ENCODE measurements at regions not wholly inside any gene's neighbourhood (a gene's known extent, or its start where the extent isn't known, plus 50 kb on each side); places are given as distances from the start of the nearest gene placed in this dataset.

- 20% methylated on average over 13 of the region's 13 CpGs for WGBS (ENCODE audit: low lambda C conversion rate)
- no peak overlapping the region for H3K27ac ChIP-seq (ENCODE audit: extremely low read length, insufficient read depth, low read length)
- intact Hi-C loops (cut with micrococcal nuclease; ENCODE audit: unreplicated experiment) (no loop called here), in situ Hi-C loops (cut with HindIII; ENCODE audit: extremely low pct_ligation_motif_present, low pct_unique_long_range_greater_than_20kb) (no loop called here)
- H2AFZ ChIP-seq (ENCODE audit: low read length) = no peak overlapping the region
- ATAC-seq (peak; percentile 98), FAIRE-seq (peak; percentile 66), DNase-seq (ENCODE audit: low spot score) (peak; percentile 37)
- H3K4me3 ChIP-seq (replicated peaks in 1 of 3; ENCODE audit: insufficient read depth in 1 of 3, low read depth in 2 of 3, low read length in 3 of 3) = no peak overlapping the region
- POLR2A ChIA-PET = no interaction called here
- no peak overlapping the region for H3K4me2 ChIP-seq (ENCODE audit: low read depth, low read length)
- BruUV-seq (replicated peaks) = no TSS peak
- H3K9me3 ChIP-seq (ENCODE audit: low read length) = no peaks in the 10 kb centered on the region
- H4K20me1 ChIP-seq (ENCODE audit: insufficient read depth, low read length) = no peaks in the 10 kb centered on the region
- no peak overlapping the region for H3K9ac ChIP-seq (ENCODE audit: insufficient read depth, low read depth, low read length)
- H3K4me1 ChIP-seq (ENCODE audit: insufficient read depth, low read length) = 0 out of 2 replicates have a peak, but pooled peaks cover 8% of the 10 kb centered on the region
- H3K27me3 ChIP-seq (ENCODE audit: control insufficient read depth in 1 of 2, insufficient read depth in 2 of 2, low read length in 2 of 2) = no peaks in the 10 kb centered on the region
- CTCF ChIA-PET (ENCODE audit: low intra/inter-chr PET ratio, low total read pairs) = no interaction called here
- no peaks in the 10 kb centered on the region for H3K36me3 ChIP-seq (replicated peaks in 1 of 2; ENCODE audit: control insufficient read depth in 1 of 2, insufficient read depth in 2 of 2, low read length in 2 of 2)
- H3K79me2 ChIP-seq (ENCODE audit: insufficient read depth, low read length) = no peaks in the 10 kb centered on the region
- TF ChIP-seq FOSL2 (CRISPR knock-in tag; IDR thresholded peaks at IDR 0.05) (peak; percentile 48), CEBPG (CRISPR knock-in tag; IDR thresholded peaks at IDR 0.05) (peak; percentile 28; the same call in 1 of the 2 replicates), ARNT2 (CRISPR knock-in tag; IDR thresholded peaks at IDR 0.05; ENCODE audit: low read depth) (no peak), LCORL (IDR thresholded peaks at IDR 0.05) (no peak), LCORL (CRISPR knock-in tag; IDR thresholded peaks at IDR 0.05) (no peak), RFXANK (CRISPR knock-in tag; IDR thresholded peaks at IDR 0.05) (no peak), ZNF251 (CRISPR knock-in tag; IDR thresholded peaks at IDR 0.05) (no peak), HNF4A (CRISPR knock-in tag; IDR thresholded peaks at IDR 0.05) (peak; percentile 50), SNAI1 (CRISPR knock-in tag; IDR thresholded peaks at IDR 0.05; ENCODE audit: borderline replicate concordance) (no peak), THRA (CRISPR knock-in tag; IDR thresholded peaks at IDR 0.05; ENCODE audit: borderline replicate concordance) (no peak), CSRNP1 (CRISPR knock-in tag; IDR thresholded peaks at IDR 0.05) (no peak)
- TF ChIP-seq, protein P1, sequence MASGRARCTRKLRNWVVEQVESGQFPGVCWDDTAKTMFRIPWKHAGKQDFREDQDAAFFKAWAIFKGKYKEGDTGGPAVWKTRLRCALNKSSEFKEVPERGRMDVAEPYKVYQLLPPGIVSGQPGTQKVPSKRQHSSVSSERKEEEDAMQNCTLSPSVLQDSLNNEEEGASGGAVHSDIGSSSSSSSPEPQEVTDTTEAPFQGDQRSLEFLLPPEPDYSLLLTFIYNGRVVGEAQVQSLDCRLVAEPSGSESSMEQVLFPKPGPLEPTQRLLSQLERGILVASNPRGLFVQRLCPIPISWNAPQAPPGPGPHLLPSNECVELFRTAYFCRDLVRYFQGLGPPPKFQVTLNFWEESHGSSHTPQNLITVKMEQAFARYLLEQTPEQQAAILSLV (CRISPR knock-in tag; IDR thresholded peaks at IDR 0.05; ENCODE audit: borderline replicate concordance) = no peak
- TF ChIP-seq, protein P2, sequence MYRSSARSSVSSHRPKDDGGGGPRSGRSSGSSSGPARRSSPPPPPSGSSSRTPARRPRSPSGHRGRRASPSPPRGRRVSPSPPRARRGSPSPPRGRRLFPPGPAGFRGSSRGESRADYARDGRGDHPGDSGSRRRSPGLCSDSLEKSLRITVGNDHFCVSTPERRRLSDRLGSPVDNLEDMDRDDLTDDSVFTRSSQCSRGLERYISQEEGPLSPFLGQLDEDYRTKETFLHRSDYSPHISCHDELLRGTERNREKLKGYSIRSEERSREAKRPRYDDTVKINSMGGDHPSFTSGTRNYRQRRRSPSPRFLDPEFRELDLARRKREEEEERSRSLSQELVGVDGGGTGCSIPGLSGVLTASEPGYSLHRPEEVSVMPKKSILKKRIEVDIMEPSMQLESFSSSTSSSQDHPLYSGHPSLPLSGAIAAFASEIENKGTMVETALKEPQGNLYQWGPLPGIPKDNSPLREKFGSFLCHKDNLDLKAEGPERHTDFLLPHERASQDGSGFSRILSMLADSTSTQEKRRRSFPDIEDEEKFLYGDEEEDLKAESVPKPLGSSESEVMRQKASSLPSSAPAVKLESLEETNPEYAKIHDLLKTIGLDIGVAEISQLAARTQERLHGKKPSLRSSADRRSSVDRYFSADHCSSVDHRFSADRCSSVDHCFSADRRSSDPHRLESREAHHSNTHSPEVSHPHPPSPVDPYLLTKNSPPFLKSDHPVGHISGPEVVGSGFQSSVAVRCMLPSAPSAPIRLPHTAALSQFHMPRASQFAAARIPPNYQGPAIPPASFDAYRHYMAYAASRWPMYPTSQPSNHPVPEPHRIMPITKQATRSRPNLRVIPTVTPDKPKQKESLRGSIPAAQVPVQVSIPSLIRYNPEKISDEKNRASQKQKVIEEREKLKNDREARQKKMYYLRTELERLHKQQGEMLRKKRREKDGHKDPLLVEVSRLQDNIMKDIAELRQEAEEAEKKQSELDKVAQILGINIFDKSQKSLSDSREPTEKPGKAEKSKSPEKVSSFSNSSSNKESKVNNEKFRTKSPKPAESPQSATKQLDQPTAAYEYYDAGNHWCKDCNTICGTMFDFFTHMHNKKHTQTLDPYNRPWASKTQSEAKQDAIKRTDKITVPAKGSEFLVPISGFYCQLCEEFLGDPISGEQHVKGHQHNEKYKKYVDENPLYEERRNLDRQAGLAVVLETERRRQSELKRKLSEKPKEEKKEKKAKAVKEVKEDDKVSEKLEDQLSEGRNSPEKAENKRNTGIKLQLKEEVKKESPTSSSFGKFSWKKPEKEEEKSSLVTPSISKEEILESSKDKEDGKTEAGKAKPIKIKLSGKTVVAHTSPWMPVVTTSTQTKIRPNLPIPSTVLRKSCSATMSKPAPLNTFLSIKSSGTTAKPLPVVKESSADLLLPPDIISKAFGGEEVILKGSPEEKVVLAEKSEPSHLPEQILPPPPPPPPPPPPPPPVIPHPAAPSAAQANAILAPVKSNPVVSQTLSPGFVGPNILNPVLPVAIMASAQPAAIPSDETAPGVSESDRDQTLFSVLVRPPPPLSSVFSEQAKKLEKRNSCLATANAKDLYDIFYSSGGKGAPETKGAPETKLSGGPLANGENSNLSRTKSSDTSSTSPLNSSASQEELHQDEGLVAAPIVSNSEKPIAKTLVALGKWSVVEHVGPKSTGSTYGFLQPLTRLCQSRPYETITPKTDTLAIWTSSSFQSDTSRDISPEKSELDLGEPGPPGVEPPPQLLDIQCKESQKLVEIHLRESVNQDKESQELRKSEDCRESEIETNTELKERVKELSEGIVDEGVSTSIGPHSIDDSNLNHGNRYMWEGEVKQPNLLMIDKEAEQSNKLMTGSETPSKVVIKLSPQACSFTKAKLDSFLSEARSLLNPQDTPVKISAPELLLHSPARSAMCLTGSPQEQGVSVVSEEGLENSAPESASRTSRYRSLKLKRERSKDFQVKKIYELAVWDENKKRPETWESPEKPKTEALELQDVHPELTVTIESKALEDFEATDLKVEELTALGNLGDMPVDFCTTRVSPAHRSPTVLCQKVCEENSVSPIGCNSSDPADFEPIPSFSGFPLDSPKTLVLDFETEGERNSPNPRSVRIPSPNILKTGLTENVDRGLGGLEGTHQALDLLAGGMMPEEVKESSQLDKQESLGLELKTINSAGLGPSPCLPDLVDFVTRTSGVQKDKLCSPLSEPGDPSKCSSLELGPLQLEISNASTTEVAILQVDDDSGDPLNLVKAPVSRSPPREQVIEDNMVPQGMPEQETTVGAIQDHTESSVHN (CRISPR knock-in tag; IDR thresholded peaks at IDR 0.05) = no peak
Observed at GRCh38 chr2:195406886-195407603, 250.0 kb upstream of the SLC39A10 start.
